ENCODE measurements at regions not wholly inside any gene's neighbourhood (a gene's known extent, or its start where the extent isn't known, plus 50 kb on each side); places are given as distances from the start of the nearest gene placed in this dataset.

DNA sequence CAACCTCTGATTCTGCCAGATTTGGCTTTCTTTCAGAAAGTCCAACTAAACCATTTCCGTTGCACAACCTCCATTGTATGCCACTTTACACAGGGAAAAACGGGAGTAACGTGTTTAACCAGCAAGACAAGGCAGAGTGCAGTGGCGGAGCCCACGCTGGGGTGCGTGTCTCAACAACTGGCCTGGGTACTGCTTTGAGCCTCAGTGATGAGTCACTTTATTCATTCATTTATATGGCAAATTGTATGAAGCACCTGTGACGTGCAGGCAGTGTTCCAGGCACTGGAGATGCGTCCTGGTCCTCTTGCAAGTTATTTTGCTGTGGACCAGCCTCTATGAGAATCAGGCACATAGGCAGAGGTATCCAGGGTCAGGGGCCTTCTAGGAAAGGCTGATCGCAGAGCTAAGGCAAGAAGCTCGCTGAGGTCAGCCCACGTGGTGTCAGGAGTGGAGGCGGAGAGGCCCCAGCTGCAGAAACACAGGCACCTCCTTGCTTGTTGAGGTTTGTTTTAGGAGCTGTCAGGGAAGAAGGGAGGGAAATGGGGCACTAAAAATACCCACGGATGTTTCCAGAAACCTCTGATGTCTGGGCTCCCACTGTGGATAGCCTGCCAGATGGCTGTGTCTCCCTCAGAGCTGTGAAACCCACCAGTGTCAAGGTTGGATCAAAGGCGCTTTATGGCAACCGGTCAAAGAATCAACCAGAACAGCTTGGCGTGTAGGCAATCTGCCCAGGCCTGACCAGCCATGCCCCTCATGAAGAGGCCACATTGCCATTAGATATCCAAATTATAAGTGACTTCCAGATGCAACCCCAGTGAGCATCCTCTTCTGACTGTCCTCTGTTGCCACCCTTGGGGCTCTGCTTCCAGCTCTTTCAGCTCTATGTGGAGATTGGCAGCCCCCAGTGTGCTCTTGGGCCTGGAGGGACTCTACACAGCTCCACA is 157.2 kb downstream of the CD83 start:
- DNase-seq, result no peak

DNA sequence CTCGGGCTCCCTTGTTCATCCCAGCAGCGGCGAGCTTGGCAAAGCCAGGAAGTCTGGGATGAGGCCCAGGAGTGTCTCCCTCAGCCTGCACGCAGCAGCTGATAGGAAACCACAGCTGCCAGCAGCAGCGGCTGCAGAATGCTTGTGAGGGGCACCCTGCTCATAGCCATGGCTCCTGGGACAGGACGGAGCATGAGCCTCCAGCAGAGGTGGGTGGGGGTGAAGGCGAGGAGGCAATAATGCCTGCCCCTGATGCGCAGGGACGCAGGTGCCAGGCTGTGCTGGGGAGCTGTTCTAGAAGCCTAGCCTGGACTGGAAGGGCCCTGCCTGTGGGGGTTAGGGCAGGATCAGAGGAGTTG is 157.9 kb downstream of the CD83 start:
- DNase-seq, result no peak

DNA sequence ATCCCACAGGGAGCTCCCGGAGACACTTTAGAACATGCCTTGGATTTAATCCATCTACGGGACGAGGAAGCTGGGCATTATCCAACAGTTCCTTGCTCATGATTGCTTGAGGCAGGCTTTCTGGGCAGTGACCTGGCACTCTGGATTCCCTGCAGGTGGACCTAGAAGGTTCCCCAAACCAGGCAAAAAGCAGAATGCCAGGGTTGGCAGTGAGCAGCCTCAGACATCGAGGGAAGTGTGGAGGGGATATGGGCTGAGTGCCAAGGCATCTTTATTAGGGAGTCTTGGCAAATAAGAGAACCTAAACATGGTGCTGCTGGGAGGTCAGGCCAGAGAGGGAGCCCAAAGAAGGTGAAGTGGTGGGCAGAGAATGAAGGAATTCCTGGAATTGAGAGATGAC is 158.5 kb downstream of the CD83 start:
- no peak for DNase-seq

DNA sequence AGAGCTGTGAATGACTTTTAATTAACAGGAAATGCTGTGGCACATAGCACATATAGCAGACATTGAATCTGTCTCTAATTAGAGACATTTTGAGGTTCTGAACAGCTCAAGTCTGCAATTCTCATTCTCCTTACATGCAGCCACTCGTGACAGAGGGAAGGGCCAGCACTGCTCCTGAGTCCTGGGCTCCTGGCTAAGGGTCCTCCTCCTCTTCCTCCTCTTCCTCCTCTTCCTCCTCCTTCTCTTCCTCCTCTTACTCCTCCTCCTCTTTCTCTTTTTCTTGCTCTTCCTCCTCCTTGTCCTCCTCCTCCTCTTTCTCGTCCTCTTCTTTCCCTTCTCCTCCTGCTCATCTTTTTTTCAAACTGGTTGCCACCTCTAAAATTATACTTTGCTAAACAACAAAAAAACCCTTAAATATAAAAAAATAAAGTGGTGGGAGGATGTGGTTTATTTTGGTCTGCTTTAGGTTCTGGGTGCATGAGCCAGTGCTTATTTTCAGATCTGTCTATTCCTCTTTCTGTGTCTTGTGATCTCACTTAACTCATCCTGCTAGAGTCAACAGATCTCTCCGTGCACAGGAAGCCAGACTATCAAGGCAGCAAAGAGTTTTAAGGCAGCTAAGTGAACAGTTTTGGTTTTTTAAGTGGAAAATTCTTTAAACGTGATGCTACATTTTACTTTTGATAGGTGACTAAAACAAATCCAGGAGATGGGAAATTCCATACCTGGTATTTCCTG is 159.3 kb downstream of the CD83 start:
- no peak for DNase-seq

DNA sequence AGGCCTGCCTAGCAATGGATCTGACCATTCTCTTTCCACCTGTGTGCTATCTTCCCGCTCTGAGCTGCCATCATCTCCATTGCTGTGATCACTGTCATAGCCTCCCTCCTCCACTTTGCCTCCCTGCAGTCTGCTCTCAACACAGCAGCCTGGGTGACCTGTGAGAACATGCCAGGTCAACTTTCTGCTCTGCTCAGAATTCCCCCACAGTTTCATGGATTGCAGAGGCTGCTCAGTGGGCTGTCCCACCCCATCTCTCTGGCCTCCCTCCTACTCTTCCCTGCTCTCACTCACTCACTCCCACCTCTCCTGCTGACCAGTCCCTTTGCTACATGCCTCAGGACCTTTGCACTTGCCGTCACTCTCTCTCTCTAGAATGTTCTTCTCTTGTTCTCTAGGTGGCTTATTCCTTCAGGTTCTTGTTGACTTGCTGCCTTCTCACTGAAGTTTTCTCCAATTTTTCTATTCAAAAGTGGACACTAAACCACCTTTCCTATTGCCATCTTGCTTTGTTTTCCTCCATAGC is 159.9 kb downstream of the CD83 start:
- no peak for DNase-seq

DNA sequence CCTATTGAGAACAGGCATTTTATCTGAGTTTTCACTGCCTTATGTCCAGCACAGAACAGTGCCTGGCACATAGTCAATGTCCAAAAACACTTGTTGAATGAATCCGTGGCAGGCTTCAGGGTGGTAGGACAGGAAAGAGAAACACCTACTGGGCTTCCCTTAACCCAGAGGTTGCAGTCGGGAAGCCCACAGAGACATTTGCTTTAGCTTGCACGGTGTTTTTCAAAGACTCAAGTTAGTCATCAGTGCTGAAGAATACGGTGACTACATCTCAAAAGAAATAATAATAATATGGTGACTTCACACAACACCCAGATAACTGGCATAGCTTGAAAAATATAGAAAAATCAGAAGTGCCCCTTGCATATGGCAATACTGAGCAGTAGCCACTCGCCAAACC is 160.4 kb downstream of the CD83 start:
- DNase-seq, result no peak

DNA sequence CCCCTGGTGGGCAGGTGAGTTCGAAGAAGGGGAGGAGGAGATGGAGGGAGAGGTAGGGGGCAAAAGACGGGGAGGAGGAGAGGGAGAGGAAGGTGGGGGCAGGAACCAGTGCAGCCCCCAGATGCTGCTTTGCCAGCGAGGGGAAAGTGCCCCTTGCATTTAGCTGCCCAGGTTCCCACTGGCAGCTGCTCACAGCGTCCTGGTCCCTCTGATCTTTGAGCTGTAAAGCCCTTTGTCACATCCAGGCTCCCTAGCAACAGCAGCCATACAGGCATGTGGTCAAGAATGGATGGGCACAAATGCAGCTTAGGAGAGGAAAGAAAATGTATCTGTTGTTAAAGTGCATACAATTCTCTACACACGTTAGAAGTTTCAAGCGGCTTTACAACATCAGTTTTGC is 160.9 kb downstream of the CD83 start:
- DNase-seq, result no peak

DNA sequence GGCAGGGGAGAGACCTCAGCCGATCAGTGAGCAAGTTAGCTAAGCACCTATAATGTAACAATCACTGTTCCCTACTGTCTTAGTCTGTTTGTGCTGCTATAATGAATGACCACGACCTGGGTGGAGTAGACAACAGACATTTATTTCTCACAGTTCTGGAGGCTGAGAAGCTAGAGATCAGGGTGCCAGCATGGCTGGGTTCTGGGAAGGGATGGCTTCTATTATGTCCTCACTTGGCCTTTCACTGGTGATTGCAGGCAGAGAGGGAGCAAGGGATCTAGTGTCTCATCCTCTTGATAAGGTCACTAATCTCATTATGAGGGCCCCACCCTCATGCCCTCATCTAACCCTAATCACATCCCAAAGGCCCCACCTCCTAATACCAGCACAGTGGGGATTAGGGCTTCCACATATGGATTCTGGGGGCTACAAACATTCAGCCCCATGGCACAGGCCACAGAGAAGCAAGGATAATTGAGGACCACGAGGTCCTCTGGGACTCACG is 162.5 kb downstream of the CD83 start:
- DNase-seq, result no peak

DNA sequence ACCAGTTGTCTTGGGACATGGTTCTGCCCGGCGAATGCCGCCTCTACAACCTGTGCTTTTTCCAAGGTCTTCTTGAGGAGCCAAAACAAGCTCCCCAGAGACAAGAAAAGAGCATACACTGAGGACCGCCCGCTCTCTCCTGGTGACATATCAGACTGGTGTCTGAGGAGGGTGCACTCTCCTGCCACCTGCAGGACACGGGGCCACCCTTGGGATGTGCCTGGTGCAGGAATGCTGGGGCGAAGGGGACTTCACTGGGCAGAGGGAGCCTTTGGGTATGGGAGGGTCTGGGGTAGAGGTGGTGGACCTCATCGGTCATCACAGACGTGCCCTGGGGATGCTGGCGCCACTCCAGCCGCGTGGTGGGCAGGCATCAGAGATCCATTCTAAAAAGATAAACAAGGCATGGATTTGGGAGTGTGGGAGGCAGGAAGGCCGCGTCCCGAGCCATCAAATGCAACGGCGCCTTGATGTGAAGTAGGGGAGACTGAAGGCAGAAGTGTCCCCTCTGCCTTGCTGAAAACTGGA is 163.3 kb downstream of the CD83 start:
- DNase-seq, result no peak

DNA sequence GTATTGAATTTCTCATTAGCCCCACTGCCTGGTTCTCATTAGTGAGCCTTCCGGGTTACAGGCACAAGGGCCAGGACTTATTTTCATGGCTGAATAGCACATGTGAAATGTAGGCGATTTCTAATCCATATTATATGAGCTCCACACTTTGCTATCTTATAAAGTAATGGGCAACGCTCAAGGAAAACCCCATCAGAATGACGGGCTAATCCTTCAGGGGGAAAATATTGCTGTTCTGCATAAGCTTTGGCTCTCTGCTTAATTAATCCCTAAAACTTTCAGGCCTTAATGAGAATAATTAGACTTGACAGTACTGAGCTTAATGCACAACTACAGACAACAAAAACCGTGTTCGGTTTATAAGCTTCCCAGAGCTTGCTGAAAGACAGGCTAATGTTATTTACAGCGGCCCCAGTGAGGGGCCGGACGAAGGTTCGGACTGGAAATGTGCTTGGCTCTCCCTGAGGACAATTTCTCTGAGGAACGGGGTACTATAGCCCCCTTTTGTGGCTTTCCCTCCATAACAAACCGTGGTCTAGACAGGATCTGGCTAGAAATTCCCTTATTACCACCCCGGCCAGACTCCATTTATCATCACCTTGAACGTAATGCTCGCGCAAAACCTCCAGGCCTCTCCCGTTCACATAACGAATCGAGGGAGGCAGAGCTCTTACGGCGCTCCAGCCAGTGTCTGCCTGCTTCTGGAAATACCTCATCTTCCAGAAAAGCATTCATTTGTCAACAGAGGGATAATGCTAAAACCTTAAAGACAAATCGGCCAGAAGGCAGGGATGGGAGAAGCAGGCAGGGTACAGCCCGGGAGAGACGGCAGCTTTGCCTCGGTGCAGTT is 164.5 kb downstream of the CD83 start:
- no peak for DNase-seq

DNA sequence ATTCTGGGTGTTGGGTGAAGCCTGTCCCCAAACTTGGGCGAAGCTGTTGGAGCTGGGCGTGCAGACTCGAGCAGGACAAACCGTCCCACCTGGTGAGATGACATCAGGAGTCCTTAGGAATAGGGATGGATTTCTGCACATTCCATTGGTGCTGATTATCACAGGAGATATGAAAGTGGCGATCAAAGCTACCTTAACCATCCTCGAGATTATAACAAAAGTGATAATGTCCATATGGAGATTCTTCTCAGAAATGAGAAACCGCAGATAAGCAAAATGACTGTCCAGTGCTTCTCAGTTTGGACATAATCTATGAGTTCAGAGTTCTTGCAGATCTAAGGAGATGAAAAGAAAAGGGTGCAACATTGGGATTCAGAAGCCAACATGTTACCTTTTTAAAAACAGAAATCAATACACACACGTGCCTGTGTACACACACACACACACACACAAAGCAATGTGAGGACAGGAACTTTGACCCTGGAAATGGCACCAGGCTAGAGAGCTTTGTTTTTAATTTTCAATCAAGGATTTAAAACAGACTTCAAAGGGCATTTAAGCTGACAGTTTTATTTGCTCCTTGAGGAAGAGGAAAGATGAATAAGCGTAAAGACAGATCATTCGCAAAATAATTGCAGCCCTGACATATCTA is 165.4 kb downstream of the CD83 start:
- DNase-seq, result no peak

DNA sequence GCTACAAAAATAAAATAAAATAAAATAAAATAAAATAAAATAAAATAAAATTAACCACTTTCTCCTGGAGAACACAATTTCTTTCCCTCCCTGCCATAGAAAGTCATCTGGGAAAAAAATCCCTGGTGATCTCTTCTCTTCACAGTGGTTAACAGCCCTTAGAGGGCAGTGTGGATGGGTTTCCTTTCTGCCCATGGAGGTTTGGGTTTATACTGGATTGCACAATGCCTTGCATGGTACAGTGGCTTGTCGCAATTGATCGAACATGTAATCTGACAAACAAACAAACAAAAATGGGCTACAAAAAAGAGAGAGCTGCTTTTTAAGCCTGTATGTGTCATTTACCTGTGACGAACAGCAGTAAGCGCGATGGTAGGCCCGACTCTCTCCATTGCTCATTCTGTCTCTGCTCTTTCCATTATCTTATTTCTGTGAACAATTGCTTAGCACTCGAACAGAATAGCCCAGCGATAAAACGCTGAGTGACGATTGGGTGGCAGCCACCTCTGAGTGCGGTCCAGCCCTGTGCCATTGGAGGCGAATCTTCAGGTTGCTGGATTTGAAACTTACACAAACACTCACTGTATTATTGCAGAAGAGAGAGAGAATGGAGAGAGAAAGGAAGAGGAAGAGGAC is 166.1 kb downstream of the CD83 start:
- DNase-seq, result no peak

DNA sequence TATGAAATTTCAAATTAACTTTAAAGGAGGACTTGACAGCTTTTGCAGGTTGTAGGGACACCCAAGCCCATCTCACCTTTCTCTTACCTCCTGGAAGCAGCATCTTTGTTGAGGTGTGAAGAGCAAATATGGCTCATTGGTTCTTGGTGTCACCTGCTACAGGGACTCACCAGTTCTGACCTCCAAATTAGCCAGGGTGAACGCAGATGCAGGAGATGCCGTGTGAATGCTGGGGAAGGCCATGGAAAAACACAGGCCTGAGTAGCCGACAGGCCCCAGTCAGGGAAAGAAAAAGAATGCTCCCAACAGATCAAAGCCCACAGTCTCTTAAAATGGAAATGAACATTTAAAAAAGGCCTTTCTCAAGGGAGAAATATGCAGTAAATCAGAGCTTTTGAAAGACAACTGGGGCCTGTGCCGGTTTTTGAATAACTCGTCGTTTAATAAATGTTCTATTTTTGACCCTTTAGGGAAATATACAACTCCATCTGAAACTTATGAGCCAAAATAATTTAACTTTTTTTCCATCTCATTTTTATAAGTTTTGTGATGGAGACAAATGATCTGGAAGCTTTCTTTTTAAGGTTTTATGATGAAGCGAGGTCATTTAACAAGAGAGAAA is 167.5 kb downstream of the CD83 start:
- no peak for DNase-seq

DNA sequence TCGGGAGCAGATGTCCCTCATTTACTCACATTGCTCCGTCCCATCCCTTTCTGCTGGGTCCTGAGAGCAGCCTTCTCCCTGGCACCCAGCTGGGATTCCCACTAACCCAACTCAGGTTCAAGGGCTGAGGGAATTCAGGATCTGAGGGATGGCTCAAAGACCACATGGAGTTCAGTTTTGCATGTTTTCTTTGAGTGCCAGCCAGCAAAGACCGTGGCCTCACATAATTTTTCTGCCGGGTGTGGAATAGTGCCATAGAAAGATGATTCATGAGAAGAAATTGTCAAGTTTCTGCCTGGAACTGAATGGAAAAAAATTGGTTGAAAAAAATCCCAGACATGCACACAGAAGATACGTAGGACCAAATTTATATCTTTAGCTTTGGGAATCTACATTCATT is 168.6 kb downstream of the CD83 start:
- no peak for DNase-seq

DNA sequence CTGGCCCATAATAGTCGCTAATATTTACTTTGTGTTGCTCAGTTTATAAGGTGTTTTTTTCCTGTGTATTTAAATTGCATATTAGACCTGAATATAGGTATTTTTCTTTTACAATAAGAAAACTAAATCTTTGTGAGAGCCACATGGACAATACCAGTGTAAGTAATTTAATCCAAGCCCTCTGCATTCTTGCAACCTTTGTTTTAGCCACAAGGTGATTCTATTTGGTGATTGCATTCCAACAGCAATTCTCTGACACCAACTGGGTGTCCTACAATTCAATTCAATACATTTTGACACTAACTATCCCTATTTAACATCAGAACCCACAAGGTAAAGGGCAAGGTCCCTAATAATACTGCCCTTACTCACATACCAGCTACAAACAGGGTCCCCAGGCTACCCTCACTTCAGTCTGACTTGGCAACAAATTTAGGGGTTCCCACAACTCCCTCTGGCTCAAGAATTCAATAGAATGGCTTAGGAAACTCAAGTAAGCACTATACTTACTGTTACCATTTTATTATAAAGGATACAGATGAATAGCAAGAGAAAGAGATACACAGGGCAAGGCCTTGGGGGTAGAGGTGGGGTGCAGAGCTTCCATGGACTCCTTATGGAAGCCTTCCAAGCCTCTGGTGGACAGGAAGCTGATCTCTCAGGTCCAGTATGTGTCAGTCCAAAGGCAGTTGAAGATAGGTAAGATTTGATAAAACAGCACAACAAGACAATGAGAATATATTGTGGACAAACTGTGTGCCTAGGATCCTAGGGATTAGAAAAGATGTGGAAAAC is 169.3 kb downstream of the CD83 start:
- no peak for DNase-seq

DNA sequence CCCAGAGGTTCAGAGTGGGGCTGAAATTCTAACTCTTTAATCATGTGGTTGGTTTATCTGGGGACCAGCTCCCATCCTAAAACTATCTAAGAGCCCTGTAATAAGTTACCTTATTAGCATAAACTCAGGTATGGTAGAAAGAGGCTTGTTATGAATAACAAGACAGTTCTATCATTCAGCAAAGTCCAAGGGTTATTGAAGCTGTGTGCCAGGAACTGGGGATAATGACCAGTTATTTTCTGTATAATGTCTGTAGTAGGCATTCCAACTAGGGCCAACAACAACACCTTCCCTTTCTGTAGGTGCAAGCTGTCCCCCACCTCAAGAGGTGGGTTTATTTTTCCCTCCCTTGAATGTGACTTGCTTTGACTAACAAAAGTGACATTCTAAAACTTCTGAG is 170.1 kb downstream of the CD83 start:
- no peak for DNase-seq

DNA sequence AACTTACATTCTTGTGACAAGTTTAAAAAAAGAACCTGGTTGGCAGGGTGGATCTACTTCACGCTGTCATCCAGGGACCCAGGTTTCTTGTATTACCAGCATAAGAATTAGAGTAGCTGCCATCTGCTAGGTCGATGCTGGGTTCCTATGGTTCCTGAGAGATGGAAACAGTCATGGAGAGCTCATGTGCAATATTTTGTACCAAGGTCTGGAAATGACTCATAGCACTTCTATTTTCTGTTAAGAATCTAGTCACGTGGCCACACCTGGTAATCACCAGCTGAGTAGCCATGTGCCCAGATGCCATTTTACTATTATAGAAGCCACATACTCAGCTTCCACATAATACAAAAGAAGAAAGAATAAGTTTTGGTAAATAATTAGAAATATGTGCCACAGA is 171.3 kb downstream of the CD83 start:
- no peak for DNase-seq

DNA sequence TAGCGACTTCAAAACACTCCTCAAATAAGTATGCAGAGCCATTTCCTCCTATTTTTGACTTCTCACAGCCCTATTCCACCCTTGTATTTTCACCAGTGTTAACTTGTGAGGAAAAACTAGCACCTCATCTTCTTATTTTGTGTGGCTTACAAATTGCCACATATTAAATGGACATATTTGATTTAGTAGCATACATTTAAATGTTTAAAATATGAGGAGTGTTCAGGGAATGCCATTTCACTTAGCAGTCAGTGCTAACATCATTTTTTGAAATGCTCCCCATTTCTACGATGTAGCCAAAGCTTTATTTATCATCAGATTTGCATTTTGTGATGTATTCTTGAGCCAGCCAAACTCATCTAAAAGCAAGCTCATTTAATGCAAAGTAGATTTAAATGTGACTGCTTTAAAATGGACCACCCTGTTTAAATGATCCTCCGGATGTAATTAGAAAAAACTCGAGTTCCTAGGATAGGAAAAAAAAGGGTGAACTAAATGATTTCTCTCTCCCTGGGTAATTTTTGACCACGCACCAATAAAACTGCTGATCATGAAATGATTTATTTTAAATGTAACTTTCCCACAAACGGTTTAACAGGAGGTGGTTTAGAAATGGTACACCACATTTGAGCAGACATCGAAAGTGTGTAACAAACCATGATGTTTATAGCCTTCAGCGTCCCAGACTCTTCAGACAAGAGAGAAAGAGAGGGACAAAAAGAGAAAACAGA is 172.6 kb downstream of the CD83 start:
- no peak for DNase-seq
